GM06990 (cell line): ENCODE measurements at regions not wholly inside any gene's neighbourhood (a gene's known extent, or its start where the extent isn't known, plus 50 kb on each side); places are given as distances from the start of the nearest gene placed in this dataset.

Source experiments
- DNase-seq: peaks from one replicate; pipeline ENCODE4 v3.0.0-alpha.2; 2011; ENCODE audit not compliant: insufficient read length; ENCODE audit errors: extremely low read depth
- H3K27me3 ChIP-seq: replicated peaks from 2 replicates; pipeline ENCODE4 v1.6.0; 2011; ENCODE audit warnings: low read length; ENCODE audit not compliant: control insufficient read depth, insufficient read depth
- H3K36me3 ChIP-seq: 2 replicates; pipeline ENCODE4 v1.5.1; 2011; ENCODE audit warnings: low read length; ENCODE audit not compliant: control insufficient read depth, insufficient read depth
- H3K4me3 ChIP-seq: replicated peaks from 2 replicates; pipeline ENCODE4 v1.5.1; 2011; ENCODE audit warnings: low read depth, mild to moderate bottlenecking, control low read depth, low read length
- CTCF ChIP-seq: IDR thresholded peaks from 2 replicates; pipeline ENCODE4 v1.5.1; 2011; ENCODE audit warnings: low read length, control low read depth, mild to moderate bottlenecking, inconsistent platforms; ENCODE audit not compliant: insufficient read depth, poor library complexity, severe bottlenecking

GRCh38 chr13:31947506-31947905 lies 84.1 kb upstream of the FRY start:
- no peak for DNase-seq
- Histone ChIP-seq H3K36me3 (no peaks in the 10 kb centered on the region), H3K27me3 (no peaks in the 10 kb centered on the region), H3K4me3 (no peak overlapping the region)
- TF ChIP-seq CTCF = no peak

- H3K27me3 ChIP-seq = no peaks in the 10 kb centered on the region
- no peak for TF ChIP-seq CTCF
Observed at GRCh38 chr13:31949486-31949885, 82.1 kb upstream of the FRY start.

GRCh38 chr13:31950111-31950815 lies 81.3 kb upstream of the FRY start:
- Histone ChIP-seq H3K4me3 (no peak overlapping the region), H3K36me3 (no peaks in the 10 kb centered on the region), H3K27me3 (no peaks in the 10 kb centered on the region)
- no peak for DNase-seq
- no peak for TF ChIP-seq CTCF

More at GRCh38 chr13:31949486-31949885, 82.1 kb upstream of the FRY start:
- Histone ChIP-seq H3K36me3 (no peaks in the 10 kb centered on the region), H3K4me3 (no peak overlapping the region)
- DNase-seq = no peak

DNA sequence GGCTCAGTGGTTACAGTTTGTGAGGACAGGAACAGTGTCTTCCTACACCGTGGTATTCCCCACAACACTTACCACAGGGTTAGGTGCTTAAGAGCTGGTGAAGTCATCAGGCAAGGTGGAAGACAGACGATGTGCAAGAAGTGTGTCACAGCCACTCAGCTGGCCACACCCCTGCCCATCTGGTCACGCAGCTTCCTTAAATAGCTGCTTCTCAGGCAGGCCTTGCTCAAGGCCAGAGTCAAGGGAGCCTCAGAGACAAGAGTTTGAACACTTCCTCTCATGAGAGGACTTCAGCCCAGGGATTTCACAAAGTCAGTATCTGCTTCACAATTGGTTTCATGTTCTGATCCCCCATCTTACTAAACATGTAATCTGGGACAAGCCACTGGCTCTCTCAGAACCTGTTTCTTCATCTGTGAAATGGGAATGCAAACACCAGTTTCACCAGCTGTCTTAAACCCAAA lies 80.3 kb upstream of the FRY start:
- peak; percentile 79 for DNase-seq
- no peaks in the 10 kb centered on the region for H3K36me3 ChIP-seq
- no peak overlapping the region for H3K4me3 ChIP-seq
- H3K27me3 ChIP-seq = no peaks in the 10 kb centered on the region
- no peak for TF ChIP-seq CTCF

DNA sequence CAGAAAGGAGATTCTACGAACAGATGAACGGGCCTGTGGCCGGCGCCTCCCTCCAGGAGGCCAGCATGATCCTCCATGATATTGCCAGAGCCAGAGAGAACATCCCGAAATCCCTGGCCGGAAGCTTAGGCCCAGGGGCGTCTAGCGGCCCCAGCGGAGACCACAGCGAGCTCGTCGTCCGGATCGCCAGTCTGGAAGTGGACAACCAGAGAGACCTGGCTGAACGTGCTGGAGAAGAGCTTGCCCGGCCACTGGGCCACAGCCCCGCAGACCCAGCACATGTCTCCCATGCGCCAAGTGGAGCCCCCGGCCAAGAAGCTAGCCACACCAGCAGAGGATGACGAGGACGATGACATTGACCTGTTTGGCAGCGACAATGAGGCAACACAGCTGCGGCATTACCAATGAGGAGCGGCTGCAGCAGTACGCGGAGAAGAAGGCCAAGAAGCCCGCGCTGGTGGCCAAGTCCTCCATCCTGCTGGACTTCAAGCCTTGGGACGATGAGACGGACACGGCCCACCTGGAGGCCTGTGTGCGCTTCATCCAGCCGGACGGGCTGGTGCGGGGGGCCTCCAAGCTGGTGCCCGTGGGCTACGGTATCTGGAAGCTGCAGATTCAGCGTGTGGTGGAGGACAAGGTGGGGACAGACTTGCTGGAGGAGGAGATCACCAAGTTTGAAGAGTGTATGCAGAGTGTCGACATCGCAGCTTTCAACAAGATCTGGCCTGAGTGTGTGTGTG lies 78.8 kb upstream of the FRY start:
- Histone ChIP-seq H3K36me3 (no peaks in the 10 kb centered on the region), H3K4me3 (no peak overlapping the region), H3K27me3 (no peaks in the 10 kb centered on the region)
- no peak for TF ChIP-seq CTCF
- DNase-seq = no peak
